ENCODE measurements at regions not wholly inside any gene's neighbourhood (a gene's known extent, or its start where the extent isn't known, plus 50 kb on each side); places are given as distances from the start of the nearest gene placed in this dataset.

DNA sequence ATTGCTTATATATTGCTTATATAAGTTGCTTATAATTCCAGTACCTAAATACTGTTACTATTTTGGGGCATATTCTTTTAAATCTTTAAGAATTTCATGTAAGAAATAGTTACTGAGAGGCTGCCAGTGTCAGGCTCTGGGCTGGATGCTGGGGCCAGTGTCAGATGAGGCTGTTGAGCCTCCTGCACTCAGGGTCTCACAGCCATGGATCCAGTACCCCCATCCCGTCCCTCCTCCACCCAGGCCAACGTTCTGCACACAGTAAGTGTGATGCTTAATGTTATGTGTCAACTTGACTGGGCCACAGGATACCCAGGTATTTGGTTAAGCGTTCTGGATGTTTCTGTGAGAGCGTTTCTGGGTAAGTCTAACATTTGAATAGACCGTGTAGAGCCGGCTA lies 119.5 kb upstream of the PMEPA1 start:
- no peak overlapping the region for H3K4me2 ChIP-seq (ENCODE audit: control insufficient read depth, insufficient read depth)
- BruUV-seq (replicated peaks): no TSS peak
- ChIA-PET CTCF (no interaction called here), SMC1A (ENCODE audit: uncharacterized antibody, unreplicated experiment) (no interaction called here), RAD21 (ENCODE audit: unreplicated experiment) (no interaction called here), POLR2A (no interaction called here)
- H3K27ac ChIP-seq (ENCODE audit: control insufficient read depth, insufficient read depth): no peak overlapping the region
- no peaks in the 10 kb centered on the region for H3K36me3 ChIP-seq (ENCODE audit: control insufficient read depth in 2 of 2, insufficient read depth in 2 of 2, low read length in 1 of 2)
- FAIRE-seq (no peak), ATAC-seq (no peak), DNase-seq (ENCODE audit: low read depth, low spot score) (no peak)
- no peaks in the 10 kb centered on the region for H3K9me3 ChIP-seq (replicated peaks; ENCODE audit: control insufficient read depth, insufficient read depth, low read length)
- H4K20me1 ChIP-seq (ENCODE audit: control insufficient read depth, insufficient read depth): no peaks in the 10 kb centered on the region
- in situ Hi-C loops (cut with MboI): no loop called here
- H2AFZ ChIP-seq (ENCODE audit: control insufficient read depth, low read depth, low read length): no peak overlapping the region
- H3K79me2 ChIP-seq (ENCODE audit: control insufficient read depth, insufficient read depth, low read length): no peaks in the 10 kb centered on the region
- WGBS (ENCODE audit: insufficient coverage, insufficient replicate concordance, low lambda C conversion rate, missing lambda C conversion rate): 13% methylated on average over 6 of the region's 6 CpGs
- intact Hi-C loops (cut with micrococcal nuclease; ENCODE audit: unreplicated experiment): no loop called here
- TF ChIP-seq MAX (IDR thresholded peaks at IDR 0.05; ENCODE audit: low read depth, low read length): no peak
- no peak for TF ChIP-seq MTA2 (IDR thresholded peaks at IDR 0.05; ENCODE audit: low read depth)
- no peak for TF ChIP-seq ELK1 (IDR thresholded peaks at IDR 0.05; ENCODE audit: low read depth, low read length)
- no peak for TF ChIP-seq TARDBP (IDR thresholded peaks at IDR 0.05; ENCODE audit: borderline replicate concordance)
- TF ChIP-seq POLR2AphosphoS2 (IDR thresholded peaks at IDR 0.05; ENCODE audit: low read depth, low read length): no peak
- H3K27me3 ChIP-seq (replicated peaks in 1 of 2; ENCODE audit: control insufficient read depth in 2 of 2, insufficient read depth in 2 of 2, low read length in 1 of 2): peaks cover 3 to 4% of the 10 kb centered on the region in 2 experiments; a peak in 3 of 4 replicates
- H3K9ac ChIP-seq (ENCODE audit: control insufficient read depth, insufficient read depth, low read length): no peak overlapping the region
- no peak overlapping the region for H3K4me3 ChIP-seq
- H3K4me1 ChIP-seq (ENCODE audit: control insufficient read depth, insufficient read depth, low read length): no peaks in the 10 kb centered on the region

- WGBS (ENCODE audit: insufficient coverage, insufficient replicate concordance, low lambda C conversion rate, missing lambda C conversion rate): 35% methylated on average over 10 of the region's 10 CpGs
- in situ Hi-C loops (cut with MboI) (no loop called here), intact Hi-C loops (cut with micrococcal nuclease; ENCODE audit: unreplicated experiment) (no loop called here)
- Histone ChIP-seq H3K79me2 (ENCODE audit: control insufficient read depth, insufficient read depth, low read length) (no peaks in the 10 kb centered on the region), H3K27me3 (replicated peaks in 1 of 2; ENCODE audit: control insufficient read depth in 2 of 2, insufficient read depth in 2 of 2, low read length in 1 of 2) (peaks cover 2 to 3% of the 10 kb centered on the region in 2 experiments; a peak in 3 of 4 replicates), H3K4me3 (no peak overlapping the region), H4K20me1 (ENCODE audit: control insufficient read depth, insufficient read depth) (no peaks in the 10 kb centered on the region), H3K4me2 (ENCODE audit: control insufficient read depth, insufficient read depth) (no peak overlapping the region), H3K36me3 (ENCODE audit: control insufficient read depth in 2 of 2, insufficient read depth in 2 of 2, low read length in 1 of 2) (no peaks in the 10 kb centered on the region), H3K27ac (ENCODE audit: control insufficient read depth, insufficient read depth) (no peak overlapping the region), H2AFZ (ENCODE audit: control insufficient read depth, low read depth, low read length) (no peak overlapping the region), H3K4me1 (ENCODE audit: control insufficient read depth, insufficient read depth, low read length) (no peaks in the 10 kb centered on the region), H3K9ac (ENCODE audit: control insufficient read depth, insufficient read depth, low read length) (no peak overlapping the region), H3K9me3 (replicated peaks; ENCODE audit: control insufficient read depth, insufficient read depth, low read length) (no peaks in the 10 kb centered on the region)
- RAD21 ChIA-PET (ENCODE audit: unreplicated experiment): no interaction called here
- DNase-seq (ENCODE audit: low read depth, low spot score): no peak
- SMC1A ChIA-PET (ENCODE audit: uncharacterized antibody, unreplicated experiment): no interaction called here
- no TSS peak for BruUV-seq (replicated peaks)
- FAIRE-seq: no peak
- no peak for ATAC-seq
- CTCF ChIA-PET: no interaction called here
- POLR2A ChIA-PET: no interaction called here
- TF ChIP-seq, protein P1, sequence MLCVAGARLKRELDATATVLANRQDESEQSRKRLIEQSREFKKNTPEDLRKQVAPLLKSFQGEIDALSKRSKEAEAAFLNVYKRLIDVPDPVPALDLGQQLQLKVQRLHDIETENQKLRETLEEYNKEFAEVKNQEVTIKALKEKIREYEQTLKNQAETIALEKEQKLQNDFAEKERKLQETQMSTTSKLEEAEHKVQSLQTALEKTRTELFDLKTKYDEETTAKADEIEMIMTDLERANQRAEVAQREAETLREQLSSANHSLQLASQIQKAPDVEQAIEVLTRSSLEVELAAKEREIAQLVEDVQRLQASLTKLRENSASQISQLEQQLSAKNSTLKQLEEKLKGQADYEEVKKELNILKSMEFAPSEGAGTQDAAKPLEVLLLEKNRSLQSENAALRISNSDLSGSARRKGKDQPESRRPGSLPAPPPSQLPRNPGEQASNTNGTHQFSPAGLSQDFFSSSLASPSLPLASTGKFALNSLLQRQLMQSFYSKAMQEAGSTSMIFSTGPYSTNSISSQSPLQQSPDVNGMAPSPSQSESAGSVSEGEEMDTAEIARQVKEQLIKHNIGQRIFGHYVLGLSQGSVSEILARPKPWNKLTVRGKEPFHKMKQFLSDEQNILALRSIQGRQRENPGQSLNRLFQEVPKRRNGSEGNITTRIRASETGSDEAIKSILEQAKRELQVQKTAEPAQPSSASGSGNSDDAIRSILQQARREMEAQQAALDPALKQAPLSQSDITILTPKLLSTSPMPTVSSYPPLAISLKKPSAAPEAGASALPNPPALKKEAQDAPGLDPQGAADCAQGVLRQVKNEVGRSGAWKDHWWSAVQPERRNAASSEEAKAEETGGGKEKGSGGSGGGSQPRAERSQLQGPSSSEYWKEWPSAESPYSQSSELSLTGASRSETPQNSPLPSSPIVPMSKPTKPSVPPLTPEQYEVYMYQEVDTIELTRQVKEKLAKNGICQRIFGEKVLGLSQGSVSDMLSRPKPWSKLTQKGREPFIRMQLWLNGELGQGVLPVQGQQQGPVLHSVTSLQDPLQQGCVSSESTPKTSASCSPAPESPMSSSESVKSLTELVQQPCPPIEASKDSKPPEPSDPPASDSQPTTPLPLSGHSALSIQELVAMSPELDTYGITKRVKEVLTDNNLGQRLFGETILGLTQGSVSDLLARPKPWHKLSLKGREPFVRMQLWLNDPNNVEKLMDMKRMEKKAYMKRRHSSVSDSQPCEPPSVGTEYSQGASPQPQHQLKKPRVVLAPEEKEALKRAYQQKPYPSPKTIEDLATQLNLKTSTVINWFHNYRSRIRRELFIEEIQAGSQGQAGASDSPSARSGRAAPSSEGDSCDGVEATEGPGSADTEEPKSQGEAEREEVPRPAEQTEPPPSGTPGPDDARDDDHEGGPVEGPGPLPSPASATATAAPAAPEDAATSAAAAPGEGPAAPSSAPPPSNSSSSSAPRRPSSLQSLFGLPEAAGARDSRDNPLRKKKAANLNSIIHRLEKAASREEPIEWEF (IDR thresholded peaks at IDR 0.05; ENCODE audit: insufficient replicate concordance, low read depth, low read length): no peak
- no peak for TF ChIP-seq ZNF622 (IDR thresholded peaks at IDR 0.05)
- TF ChIP-seq, protein P2, sequence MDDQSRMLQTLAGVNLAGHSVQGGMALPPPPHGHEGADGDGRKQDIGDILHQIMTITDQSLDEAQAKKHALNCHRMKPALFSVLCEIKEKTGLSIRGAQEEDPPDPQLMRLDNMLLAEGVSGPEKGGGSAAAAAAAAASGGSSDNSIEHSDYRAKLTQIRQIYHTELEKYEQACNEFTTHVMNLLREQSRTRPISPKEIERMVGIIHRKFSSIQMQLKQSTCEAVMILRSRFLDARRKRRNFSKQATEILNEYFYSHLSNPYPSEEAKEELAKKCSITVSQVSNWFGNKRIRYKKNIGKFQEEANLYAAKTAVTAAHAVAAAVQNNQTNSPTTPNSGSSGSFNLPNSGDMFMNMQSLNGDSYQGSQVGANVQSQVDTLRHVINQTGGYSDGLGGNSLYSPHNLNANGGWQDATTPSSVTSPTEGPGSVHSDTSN (IDR thresholded peaks at IDR 0.05; ENCODE audit: insufficient replicate concordance, low read depth, low read length): no peak
Measured at GRCh38 chr20:57828696-57829095, 118.9 kb upstream of the PMEPA1 start.

Data from GM12878 (cell line).